ENCODE measurements at regions not wholly inside any gene's neighbourhood (a gene's known extent, or its start where the extent isn't known, plus 50 kb on each side); places are given as distances from the start of the nearest gene placed in this dataset.

GRCh38 chr4:111120191-111120590 lies 497.3 kb upstream of the PITX2 start:
- no peak for TF ChIP-seq NFRKB (IDR thresholded peaks at IDR 0.05)
- TF ChIP-seq SP1 (IDR thresholded peaks at IDR 0.05), result no peak
- no peak for TF ChIP-seq FOXK2 (IDR thresholded peaks at IDR 0.05)
- TF ChIP-seq BHLHE40 (IDR thresholded peaks at IDR 0.05; ENCODE audit: borderline replicate concordance), result no peak
- TF ChIP-seq PKNOX1 (IDR thresholded peaks at IDR 0.05), result no peak
- TF ChIP-seq SUZ12 (IDR thresholded peaks at IDR 0.05), result no peak

Data from HEK293T (cell line).